NCI-H1436 treated with DMSO at 0.1 percent for 48 hours (cell line): ENCODE measurements at regions not wholly inside any gene's neighbourhood (a gene's known extent, or its start where the extent isn't known, plus 50 kb on each side); places are given as distances from the start of the nearest gene placed in this dataset.
A peak's percentile ranks its signal among the peaks of the same experiment; 100 is the strongest.
"Not testable (repeated sequence)": the region's sequence is repeated elsewhere in the genome, so short reads cannot be mapped to it uniquely, and the experiment has no call there.

Experiments
- DNase-seq: peaks from one replicate; lab custom pipeline; 2025; lab: John Stamatoyannopoulos, UW

- no peak for DNase-seq
These were observed 53.9 kb downstream of the OTOR start for GRCh38 chr20:16801919-16802651.

GRCh38 chr20:16802652-16802935, 54.4 kb downstream of the OTOR start:
- DNase-seq = no peak

GRCh38 chr20:16803965-16804792, 56.0 kb downstream of the OTOR start:
- peak; percentile 32 for DNase-seq

GRCh38 chr20:16804793-16805187, 56.6 kb downstream of the OTOR start:
- DNase-seq = no peak

GRCh38 chr20:16806061-16806460, 57.9 kb downstream of the OTOR start:
- no peak for DNase-seq

GRCh38 chr20:16806886-16807285, 58.7 kb downstream of the OTOR start:
- no peak for DNase-seq

- no peak for DNase-seq
These were observed 60.6 kb downstream of the OTOR start for GRCh38 chr20:16808796-16809195.

GRCh38 chr20:16810216-16810615, 62.1 kb downstream of the OTOR start:
- DNase-seq = no peak

- DNase-seq = no peak
These were observed 68.0 kb downstream of the OTOR start for GRCh38 chr20:16816192-16816591.

- no peak for DNase-seq
These were observed 71.3 kb downstream of the OTOR start for GRCh38 chr20:16819483-16819882.

- no peak for DNase-seq
These were observed 73.3 kb downstream of the OTOR start for GRCh38 chr20:16821211-16822089.

GRCh38 chr20:16824664-16825063, 76.5 kb downstream of the OTOR start:
- DNase-seq = no peak

GRCh38 chr20:16828666-16829305, 80.6 kb downstream of the OTOR start:
- DNase-seq = no peak

GRCh38 chr20:16835690-16836089, 87.5 kb downstream of the OTOR start:
- not testable (repeated sequence) for DNase-seq

GRCh38 chr20:16842486-16843120, 94.4 kb downstream of the OTOR start:
- DNase-seq = no peak

GRCh38 chr20:16844406-16844805, 96.2 kb downstream of the OTOR start:
- DNase-seq = no peak

- DNase-seq = no peak
These were observed 97.8 kb downstream of the OTOR start for GRCh38 chr20:16846006-16846405.

- no peak for DNase-seq
These were observed 99.9 kb downstream of the OTOR start for GRCh38 chr20:16848061-16848460.

- DNase-seq = no peak
These were observed 100.4 kb downstream of the OTOR start for GRCh38 chr20:16848526-16848925.

GRCh38 chr20:16860914-16861313, 112.8 kb downstream of the OTOR start:
- DNase-seq = no peak

GRCh38 chr20:16861708-16862107, 113.5 kb downstream of the OTOR start:
- no peak for DNase-seq

GRCh38 chr20:16863303-16863702, 115.1 kb downstream of the OTOR start:
- no peak for DNase-seq
